ENCODE measurements at regions not wholly inside any gene's neighbourhood (a gene's known extent, or its start where the extent isn't known, plus 50 kb on each side); places are given as distances from the start of the nearest gene placed in this dataset.

DNA sequence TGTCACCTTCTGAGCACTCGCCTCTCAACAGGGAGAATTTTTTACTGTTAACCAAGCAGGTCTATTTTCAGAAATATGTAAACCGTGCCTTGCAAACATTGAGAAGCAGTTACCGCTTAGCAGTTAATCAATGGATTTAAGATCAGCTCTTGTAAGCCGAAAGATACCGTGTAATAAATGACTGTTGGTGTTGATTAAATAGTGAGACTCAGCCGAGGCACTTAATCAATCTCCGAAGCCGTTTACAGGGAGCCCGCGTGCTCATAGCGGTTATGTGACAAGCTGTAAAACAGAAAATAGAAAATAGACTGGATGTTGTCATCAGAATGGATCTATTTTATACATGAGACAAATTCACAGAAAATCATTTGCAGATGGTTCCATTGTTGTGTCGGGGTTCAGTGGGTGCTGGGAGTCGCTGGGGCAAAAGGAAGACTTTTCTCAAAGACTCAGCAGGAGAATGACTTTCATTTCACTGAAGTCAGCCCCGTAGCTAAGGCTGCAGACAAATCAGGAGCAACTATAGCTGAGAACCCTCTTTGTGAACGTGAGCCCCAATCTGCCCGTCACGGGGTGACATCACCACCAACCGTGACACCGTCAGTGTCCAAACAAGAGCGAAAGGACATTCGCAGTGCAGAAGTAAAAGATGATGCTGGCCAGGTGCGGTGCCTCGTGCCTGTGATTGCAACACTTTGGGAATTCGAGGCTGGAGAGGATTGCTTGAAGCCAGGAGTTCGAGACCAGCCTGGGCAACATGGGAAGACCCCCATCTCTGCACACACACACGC, 275.3 kb downstream of the CRLF2 start:
- TF ChIP-seq, protein P1, sequence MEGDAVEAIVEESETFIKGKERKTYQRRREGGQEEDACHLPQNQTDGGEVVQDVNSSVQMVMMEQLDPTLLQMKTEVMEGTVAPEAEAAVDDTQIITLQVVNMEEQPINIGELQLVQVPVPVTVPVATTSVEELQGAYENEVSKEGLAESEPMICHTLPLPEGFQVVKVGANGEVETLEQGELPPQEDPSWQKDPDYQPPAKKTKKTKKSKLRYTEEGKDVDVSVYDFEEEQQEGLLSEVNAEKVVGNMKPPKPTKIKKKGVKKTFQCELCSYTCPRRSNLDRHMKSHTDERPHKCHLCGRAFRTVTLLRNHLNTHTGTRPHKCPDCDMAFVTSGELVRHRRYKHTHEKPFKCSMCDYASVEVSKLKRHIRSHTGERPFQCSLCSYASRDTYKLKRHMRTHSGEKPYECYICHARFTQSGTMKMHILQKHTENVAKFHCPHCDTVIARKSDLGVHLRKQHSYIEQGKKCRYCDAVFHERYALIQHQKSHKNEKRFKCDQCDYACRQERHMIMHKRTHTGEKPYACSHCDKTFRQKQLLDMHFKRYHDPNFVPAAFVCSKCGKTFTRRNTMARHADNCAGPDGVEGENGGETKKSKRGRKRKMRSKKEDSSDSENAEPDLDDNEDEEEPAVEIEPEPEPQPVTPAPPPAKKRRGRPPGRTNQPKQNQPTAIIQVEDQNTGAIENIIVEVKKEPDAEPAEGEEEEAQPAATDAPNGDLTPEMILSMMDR (IDR thresholded peaks at IDR 0.05): no peak
- no peak for TF ChIP-seq POLR2A (IDR thresholded peaks at IDR 0.05)

All from adrenal gland (tissue), 5 donors.